K562 (cell line): ENCODE measurements at regions not wholly inside any gene's neighbourhood (a gene's known extent, or its start where the extent isn't known, plus 50 kb on each side); places are given as distances from the start of the nearest gene placed in this dataset.
A peak's percentile ranks its signal among the peaks of the same experiment; 100 is the strongest.

Experiments used
- ATAC-seq: fragments of 200-7000 bp; cut with Tn5 transposase; 3 replicates; pipeline ENCODE4 v1.9.1; 2020; ENCODE audit warnings: moderate library complexity
- BruUV-seq: library from RNA; stranded (reverse); fragments of 400-500 nt; replicated peaks from 2 replicates; lab custom pipeline; 2021; lab: Mats Ljungman, UMichigan
- CTCF ChIA-PET: fragments of 300-600 bp; formaldehyde crosslinking; extraction: SDS; loops from one replicate; lab custom pipeline; 2021; ENCODE audit warnings: low intra/inter-chr PET ratio; lab: Yijun Ruan, JAX
- POLR2A ChIA-PET: fragments of 300-600, 350-650 bp; sonication (Branson Sonifier 250); formaldehyde crosslinking; extraction: SDS; loops from one replicate; lab custom pipeline; 2021; ENCODE audit warnings: antibody characterized with exemption, inconsistent platforms; lab: Yijun Ruan, JAX
- DNase-seq, 4 experiments: peaks; one replicate each; pipeline versions ENCODE4 v3.0.0 to v3.0.0-alpha.2; 2011 to 2018; ENCODE audit warnings: low spot score in 3 of 4, mixed read lengths in 3 of 4; ENCODE audit errors: extremely low read depth in 1 of 4
- FAIRE-seq: peaks from 2 replicates; lab custom pipeline; 2011; peaks lifted over from hg19 to GRCh38; lab: Jason Lieb, UNC
- H2AFZ ChIP-seq: 2 replicates; pipeline ENCODE4 v1.6.0; 2011; ENCODE audit warnings: low read depth, low read length, control low read depth, inconsistent platforms
- H3K27ac ChIP-seq: fragments of 200-600 bp; 3 replicates; pipeline ENCODE4 v1.8.0; 2011; ENCODE audit warnings: low read depth, mild to moderate bottlenecking, control low read depth, inconsistent platforms, low read length, moderate library complexity, mixed read lengths; ENCODE audit errors: extremely low read depth
- H3K27me3 ChIP-seq, 2 experiments: fragments of 300-600 bp in 1 of 2; 2 replicates in 1 of 2; 3 replicates in 1 of 2; pipeline versions ENCODE4 v1.6.0 to v1.8.0; 2011; ENCODE audit warnings: inconsistent platforms in 2 of 2, low read length in 2 of 2, mild to moderate bottlenecking in 1 of 2, mixed read lengths in 1 of 2, moderate library complexity in 1 of 2; ENCODE audit not compliant: control insufficient read depth in 2 of 2, insufficient read depth in 2 of 2
- H3K36me3 ChIP-seq: fragments of 300-600 bp; 3 replicates; pipeline ENCODE4 v1.8.0; 2011; ENCODE audit warnings: mild to moderate bottlenecking, low read length, inconsistent platforms; ENCODE audit not compliant: control insufficient read depth, insufficient read depth
- H3K4me1 ChIP-seq, 2 experiments: fragments of 200-600 bp in 1 of 2; replicated peaks in 1 of 2; 2 replicates in 1 of 2; 3 replicates in 1 of 2; pipeline versions ENCODE4 v1.5.1 to v1.8.0; 2011; ENCODE audit warnings: inconsistent platforms in 2 of 2, low read length in 2 of 2, mild to moderate bottlenecking in 1 of 2, mixed read lengths in 1 of 2, moderate library complexity in 1 of 2; ENCODE audit not compliant: control insufficient read depth in 2 of 2, insufficient read depth in 2 of 2
- H3K4me2 ChIP-seq: 2 replicates; pipeline ENCODE4 v1.6.1; 2011; ENCODE audit warnings: low read length, control low read depth, inconsistent platforms, mixed read lengths; ENCODE audit not compliant: insufficient read depth
- H3K4me3 ChIP-seq: fragments of 200-600 bp; sonication (generic), shearing (Covaris generic); 2 replicates; pipeline ENCODE4 v1.5.1; 2016; ENCODE audit warnings: control low read depth, inconsistent platforms
- H3K79me2 ChIP-seq: fragments of 200-600 bp; 3 replicates; pipeline ENCODE4 v1.8.0; 2011; ENCODE audit warnings: low read length, inconsistent platforms; ENCODE audit not compliant: control insufficient read depth, insufficient read depth
- H3K9ac ChIP-seq, 2 experiments: 2 replicates each; pipeline versions ENCODE4 v1.6.0 to v1.6.1; 2011; ENCODE audit warnings: low read depth in 2 of 2, low read length in 2 of 2, control low read depth in 1 of 2, inconsistent platforms in 1 of 2, mild to moderate bottlenecking in 1 of 2, mixed read lengths in 1 of 2; ENCODE audit not compliant: insufficient read depth in 1 of 2
- H3K9me1 ChIP-seq: one replicate; pipeline ENCODE4 v1.6.0; 2011; ENCODE audit warnings: inconsistent platforms, mild to moderate bottlenecking, low read length, moderate library complexity; ENCODE audit not compliant: control insufficient read depth, insufficient read depth
- H3K9me3 ChIP-seq: replicated peaks from 2 replicates; pipeline ENCODE4 v1.5.1; 2011; ENCODE audit warnings: low read depth, low read length, inconsistent platforms; ENCODE audit not compliant: control insufficient read depth, insufficient read depth
- H4K20me1 ChIP-seq: replicated peaks from 2 replicates; pipeline ENCODE4 v1.6.1; 2011; ENCODE audit warnings: low read length, inconsistent platforms, mixed read lengths; ENCODE audit not compliant: control insufficient read depth, insufficient read depth
- ESRRB ChIP-seq: fragments of 250-450 bp; sonication (Bioruptor Pico); IDR thresholded peaks from 2 replicates; pipeline ENCODE4 v1.5.0; 2020; ENCODE audit warnings: mild to moderate bottlenecking, moderate library complexity, borderline replicate concordance
- GTF2F1 ChIP-seq: IDR thresholded peaks from 2 replicates; pipeline ENCODE4 v1.6.1; 2011; ENCODE audit warnings: low read depth, low read length, improper control_type of control experiment
- MGA ChIP-seq: fragments of 450-650 bp; IDR thresholded peaks from 2 replicates; pipeline ENCODE4 v1.6.1; 2016; ENCODE audit warnings: mild to moderate bottlenecking, moderate library complexity
- NR4A1 ChIP-seq, 2 experiments: fragments of 250-450 bp in 1 of 2; fragments of 450-650 bp in 1 of 2; sonication (Bioruptor Pico) in 1 of 2; IDR thresholded peaks; 2 replicates each; pipeline versions ENCODE4 v1.4.0 to v1.6.1; 2016 to 2020; ENCODE audit warnings: mild to moderate bottlenecking in 2 of 2, missing compliant biosample characterization in 1 of 2, missing genetic modification characterization in 1 of 2, moderate library complexity in 1 of 2
- SIRT6 ChIP-seq: IDR thresholded peaks from one replicate; pipeline ENCODE4 v1.6.1; 2012; ENCODE audit warnings: low read depth, mild to moderate bottlenecking, control low read depth, inconsistent platforms, low read length, moderate library complexity
- WGBS: fragments of 100-300 bp; shearing (Covaris generic); methylation state at CpG from one replicate; pipeline ENCODE4 v1.1.6; 2016; ENCODE audit warnings: low coverage, mixed read lengths; ENCODE audit not compliant: insufficient coverage; ENCODE audit errors: missing lambda C conversion rate; 5-methylcytosine and 5-hydroxymethylcytosine counted together
- in situ Hi-C: fragments of 300-500 bp; cut with MboI; formaldehyde crosslinking; loops from 4 replicates; pipeline ENCODE4 v1.15.0; 2018; ENCODE audit warnings: inconsistent platforms, mixed read lengths
- intact Hi-C: fragments of 100-400 bp; cut with micrococcal nuclease; formaldehyde crosslinking; loops from 2 replicates; pipeline ENCODE4 v1.14.2; 2022
- TF ChIP-seq, protein P1 (sequence below): sonication (generic); formaldehyde crosslinking; IDR thresholded peaks from 2 replicates; pipeline ENCODE4 v1.8.1; 2023; ENCODE audit warnings: mild to moderate bottlenecking, missing genetic modification reagents, moderate library complexity

GRCh38 chr2:145015561-145015960 lies 495.6 kb upstream of the ZEB2 start:
- WGBS, result 84% methylated on average over 2 of the region's 2 CpGs
- intact Hi-C loops, result no loop called here
- FAIRE-seq (no peak), DNase-seq (no peak), ATAC-seq (no peak)
- Histone ChIP-seq H3K27ac (no peak overlapping the region), H3K9me3 (no peaks in the 10 kb centered on the region), H3K79me2 (no peaks in the 10 kb centered on the region), H2AFZ (0 out of 2 replicates have a peak overlapping the region, but pooled peaks have one; percentile 13), H3K9me1 (no peaks in the 10 kb centered on the region), H3K4me3 (no peak overlapping the region), H3K9ac (no peak overlapping the region), H3K4me1 (no peaks in the 10 kb centered on the region), H3K4me2 (no peak overlapping the region), H3K27me3 (no peaks in the 10 kb centered on the region; a peak in 1 of 5 replicates), H4K20me1 (no peaks in the 10 kb centered on the region), H3K36me3 (no peaks in the 10 kb centered on the region)
- POLR2A ChIA-PET, result no interaction called here
- in situ Hi-C loops, result no loop called here
- no peak for TF ChIP-seq SIRT6
- TF ChIP-seq MGA, result no peak
- no peak for TF ChIP-seq ESRRB
- TF ChIP-seq, protein P1, sequence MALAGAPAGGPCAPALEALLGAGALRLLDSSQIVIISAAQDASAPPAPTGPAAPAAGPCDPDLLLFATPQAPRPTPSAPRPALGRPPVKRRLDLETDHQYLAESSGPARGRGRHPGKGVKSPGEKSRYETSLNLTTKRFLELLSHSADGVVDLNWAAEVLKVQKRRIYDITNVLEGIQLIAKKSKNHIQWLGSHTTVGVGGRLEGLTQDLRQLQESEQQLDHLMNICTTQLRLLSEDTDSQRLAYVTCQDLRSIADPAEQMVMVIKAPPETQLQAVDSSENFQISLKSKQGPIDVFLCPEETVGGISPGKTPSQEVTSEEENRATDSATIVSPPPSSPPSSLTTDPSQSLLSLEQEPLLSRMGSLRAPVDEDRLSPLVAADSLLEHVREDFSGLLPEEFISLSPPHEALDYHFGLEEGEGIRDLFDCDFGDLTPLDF, result no peak
- no peak for TF ChIP-seq GTF2F1
- TF ChIP-seq NR4A1 (CRISPR knock-in tag; IDR thresholded peaks at IDR 0.05), result no peak
- no peak for TF ChIP-seq NR4A1 (tag; IDR thresholded peaks at IDR 0.05)
- BruUV-seq, result no TSS peak
- CTCF ChIA-PET, result no interaction called here
